ENCODE measurements at regions not wholly inside any gene's neighbourhood (a gene's known extent, or its start where the extent isn't known, plus 50 kb on each side); places are given as distances from the start of the nearest gene placed in this dataset.

- H3K27ac Mint-ChIP-seq, result no peak overlapping the region
Measured at GRCh38 chr3:27802425-27802824, 80.3 kb upstream of the EOMES start.

GRCh38 chr3:27802849-27803248, 80.7 kb upstream of the EOMES start:
- no peak for DNase-seq
- Histone ChIP-seq H3K4me3 (replicated peaks in 1 of 3; ENCODE audit: low read depth in 2 of 3, low read length in 3 of 3) (no peak overlapping the region), H3K4me2 (replicated peaks; ENCODE audit: extremely low read depth, low read length, poor library complexity, severe bottlenecking) (no peak overlapping the region), H3K79me2 (ENCODE audit: insufficient read depth, low read length) (no peaks in the 10 kb centered on the region), H3K27me3 (ENCODE audit: control insufficient read depth in 2 of 2, insufficient read depth in 2 of 2, low read length in 2 of 2) (no peaks in the 10 kb centered on the region), H3K4me1 (ENCODE audit: control insufficient read depth in 1 of 2, insufficient read depth in 2 of 2, low read length in 2 of 2) (no peaks in the 10 kb centered on the region), H2AFZ (ENCODE audit: insufficient read depth, low read depth, low read length, poor library complexity, severe bottlenecking) (no peak overlapping the region), H3K36me3 (replicated peaks in 1 of 2; ENCODE audit: control insufficient read depth in 1 of 2, insufficient read depth in 2 of 2, low read length in 2 of 2) (no peaks in the 10 kb centered on the region), H3K27ac (ENCODE audit: low read depth in 1 of 2, low read length in 2 of 2) (no peak overlapping the region), H3K9ac (ENCODE audit: insufficient read depth, low read length, poor library complexity, severe bottlenecking) (no peak overlapping the region), H4K20me1 (ENCODE audit: insufficient read depth, low read length) (no peaks in the 10 kb centered on the region), H3K9me3 (replicated peaks in 1 of 2; ENCODE audit: control insufficient read depth in 1 of 2, insufficient read depth in 1 of 2, low read length in 2 of 2) (peaks cover 0 to 2% of the 10 kb centered on the region in 2 donors)
- H3K27ac Mint-ChIP-seq, result no peak overlapping the region
- peaks cover 0 to 8% (median 1%) of the 10 kb centered on the region in 7 donors for H3K9me3 Mint-ChIP-seq
- no peak for TF ChIP-seq CTCF (IDR thresholded peaks at IDR 0.05)
- no peaks in the 10 kb centered on the region for H3K4me1 Mint-ChIP-seq
- H3K36me3 Mint-ChIP-seq, result no peaks in the 10 kb centered on the region
- H3K4me3 Mint-ChIP-seq, result no peak overlapping the region
- intact Hi-C loops (cut with micrococcal nuclease), result no loop called here
- H3K27me3 Mint-ChIP-seq (ENCODE audit: low read depth in 3 of 3), result peaks cover 0 to 5% (median 0%) of the 10 kb centered on the region in 3 donors

More at GRCh38 chr3:27802425-27802824, 80.3 kb upstream of the EOMES start:
- Histone ChIP-seq H3K9me3 (replicated peaks in 1 of 2; ENCODE audit: control insufficient read depth in 1 of 2, insufficient read depth in 1 of 2, low read length in 2 of 2) (peaks cover 0 to 2% of the 10 kb centered on the region in 2 donors), H3K79me2 (ENCODE audit: insufficient read depth, low read length) (no peaks in the 10 kb centered on the region), H3K4me1 (ENCODE audit: control insufficient read depth in 1 of 2, insufficient read depth in 2 of 2, low read length in 2 of 2) (no peaks in the 10 kb centered on the region), H4K20me1 (ENCODE audit: insufficient read depth, low read length) (no peaks in the 10 kb centered on the region), H3K4me3 (replicated peaks in 1 of 3; ENCODE audit: low read depth in 2 of 3, low read length in 3 of 3) (no peak overlapping the region), H3K36me3 (replicated peaks in 1 of 2; ENCODE audit: control insufficient read depth in 1 of 2, insufficient read depth in 2 of 2, low read length in 2 of 2) (no peaks in the 10 kb centered on the region), H3K4me2 (replicated peaks; ENCODE audit: extremely low read depth, low read length, poor library complexity, severe bottlenecking) (no peak overlapping the region), H3K27me3 (ENCODE audit: control insufficient read depth in 2 of 2, insufficient read depth in 2 of 2, low read length in 2 of 2) (no peaks in the 10 kb centered on the region), H3K27ac (ENCODE audit: low read depth in 1 of 2, low read length in 2 of 2) (no peak overlapping the region), H3K9ac (ENCODE audit: insufficient read depth, low read length, poor library complexity, severe bottlenecking) (no peak overlapping the region), H2AFZ (ENCODE audit: insufficient read depth, low read depth, low read length, poor library complexity, severe bottlenecking) (no peak overlapping the region)
- DNase-seq, result no peak
- intact Hi-C loops (cut with micrococcal nuclease), result no loop called here
- Mint-ChIP-seq H3K27me3 (ENCODE audit: low read depth in 3 of 3) (peaks cover 0 to 7% (median 0%) of the 10 kb centered on the region in 3 donors), H3K9me3 (peaks cover 0 to 8% (median 2%) of the 10 kb centered on the region in 7 donors), H3K4me3 (no peak overlapping the region), H3K36me3 (no peaks in the 10 kb centered on the region), H3K4me1 (no peaks in the 10 kb centered on the region)
- no CpG with 5 or more reads among the region's 2 CpGs for WGBS (ENCODE audit: insufficient coverage)
- TF ChIP-seq CTCF (IDR thresholded peaks at IDR 0.05), result no peak
